ENCODE measurements at regions not wholly inside any gene's neighbourhood (a gene's known extent, or its start where the extent isn't known, plus 50 kb on each side); places are given as distances from the start of the nearest gene placed in this dataset.

- no peak overlapping the region for H3K27ac ChIP-seq
- no peak overlapping the region for H3K4me2 ChIP-seq
- H3K4me3 ChIP-seq: no peak overlapping the region
- no peaks in the 10 kb centered on the region for H3K4me1 ChIP-seq
- no peaks in the 10 kb centered on the region for H3K27me3 ChIP-seq
- H3K9me3 ChIP-seq: no peaks in the 10 kb centered on the region
- no peak for TF ChIP-seq Cebpa-rat (IDR thresholded peaks at IDR 0.05)
- H3K36me3 ChIP-seq: no peaks in the 10 kb centered on the region
- H3K9ac ChIP-seq: no peak overlapping the region
- no peaks in the 10 kb centered on the region for H4K20me1 ChIP-seq
These were observed 180.6 kb upstream of the PALMD start for GRCh38 chr1:99465176-99465900.

GRCh38 chr1:99467645-99468044, 178.3 kb upstream of the PALMD start:
- no peaks in the 10 kb centered on the region for H3K36me3 ChIP-seq
- H4K20me1 ChIP-seq: no peaks in the 10 kb centered on the region
- H3K27ac ChIP-seq: no peak overlapping the region
- H3K27me3 ChIP-seq: no peaks in the 10 kb centered on the region
- H3K9ac ChIP-seq: no peak overlapping the region
- TF ChIP-seq Cebpa-rat (IDR thresholded peaks at IDR 0.05): no peak
- no peak overlapping the region for H3K4me3 ChIP-seq
- H3K4me1 ChIP-seq: no peaks in the 10 kb centered on the region
- H3K9me3 ChIP-seq: no peaks in the 10 kb centered on the region
- H3K4me2 ChIP-seq: no peak overlapping the region

GRCh38 chr1:99469550-99469971, 176.4 kb upstream of the PALMD start:
- Histone ChIP-seq H3K27me3 (no peaks in the 10 kb centered on the region), H3K36me3 (no peaks in the 10 kb centered on the region), H3K27ac (no peak overlapping the region), H3K4me1 (no peaks in the 10 kb centered on the region), H3K9me3 (no peaks in the 10 kb centered on the region), H3K4me3 (no peak overlapping the region), H3K4me2 (no peak overlapping the region), H4K20me1 (no peaks in the 10 kb centered on the region), H3K9ac (no peak overlapping the region)
- no peak for TF ChIP-seq Cebpa-rat (IDR thresholded peaks at IDR 0.05)

- TF ChIP-seq Cebpa-rat (IDR thresholded peaks at IDR 0.05): no peak
- Histone ChIP-seq H3K4me1 (no peaks in the 10 kb centered on the region), H3K36me3 (no peaks in the 10 kb centered on the region), H3K4me2 (no peak overlapping the region), H3K27me3 (no peaks in the 10 kb centered on the region), H3K9me3 (no peaks in the 10 kb centered on the region), H3K4me3 (no peak overlapping the region), H4K20me1 (no peaks in the 10 kb centered on the region), H3K9ac (no peak overlapping the region), H3K27ac (no peak overlapping the region)
These were observed 173.0 kb upstream of the PALMD start for GRCh38 chr1:99472893-99473292.

GRCh38 chr1:99474350-99474893, 171.5 kb upstream of the PALMD start:
- no peak overlapping the region for H3K9ac ChIP-seq
- no peaks in the 10 kb centered on the region for H3K36me3 ChIP-seq
- TF ChIP-seq Cebpa-rat (IDR thresholded peaks at IDR 0.05): no peak
- H3K4me2 ChIP-seq: no peak overlapping the region
- H4K20me1 ChIP-seq: no peaks in the 10 kb centered on the region
- H3K27ac ChIP-seq: no peak overlapping the region
- H3K27me3 ChIP-seq: no peaks in the 10 kb centered on the region
- H3K4me3 ChIP-seq: no peak overlapping the region
- H3K9me3 ChIP-seq: no peaks in the 10 kb centered on the region
- no peaks in the 10 kb centered on the region for H3K4me1 ChIP-seq

- no peak for TF ChIP-seq Cebpa-rat (IDR thresholded peaks at IDR 0.05)
- no peak overlapping the region for H3K9ac ChIP-seq
- H3K27ac ChIP-seq: no peak overlapping the region
- H3K4me2 ChIP-seq: no peak overlapping the region
- H3K9me3 ChIP-seq: no peaks in the 10 kb centered on the region
- no peaks in the 10 kb centered on the region for H3K36me3 ChIP-seq
- no peak overlapping the region for H3K4me3 ChIP-seq
- H3K4me1 ChIP-seq: no peaks in the 10 kb centered on the region
- no peaks in the 10 kb centered on the region for H4K20me1 ChIP-seq
- H3K27me3 ChIP-seq: no peaks in the 10 kb centered on the region
These were observed 169.9 kb upstream of the PALMD start for GRCh38 chr1:99476058-99476457.

GRCh38 chr1:99481391-99481996, 164.4 kb upstream of the PALMD start:
- Histone ChIP-seq H3K36me3 (no peaks in the 10 kb centered on the region), H4K20me1 (no peaks in the 10 kb centered on the region), H3K4me3 (no peak overlapping the region), H3K27me3 (no peaks in the 10 kb centered on the region), H3K9me3 (no peaks in the 10 kb centered on the region), H3K9ac (no peak overlapping the region), H3K27ac (no peak overlapping the region), H3K4me2 (no peak overlapping the region), H3K4me1 (no peaks in the 10 kb centered on the region)
- no peak for TF ChIP-seq Cebpa-rat (IDR thresholded peaks at IDR 0.05)

- no peaks in the 10 kb centered on the region for H3K27me3 ChIP-seq
- no peak overlapping the region for H3K4me3 ChIP-seq
- no peak overlapping the region for H3K9ac ChIP-seq
- no peak overlapping the region for H3K27ac ChIP-seq
- no peaks in the 10 kb centered on the region for H4K20me1 ChIP-seq
- no peak for TF ChIP-seq Cebpa-rat (IDR thresholded peaks at IDR 0.05)
- H3K9me3 ChIP-seq: no peaks in the 10 kb centered on the region
- H3K4me1 ChIP-seq: no peaks in the 10 kb centered on the region
- H3K4me2 ChIP-seq: no peak overlapping the region
- no peaks in the 10 kb centered on the region for H3K36me3 ChIP-seq
These were observed 163.6 kb upstream of the PALMD start for GRCh38 chr1:99482286-99482685.

- H3K9ac ChIP-seq: no peak overlapping the region
- no peaks in the 10 kb centered on the region for H3K9me3 ChIP-seq
- H3K4me1 ChIP-seq: no peaks in the 10 kb centered on the region
- no peaks in the 10 kb centered on the region for H4K20me1 ChIP-seq
- no peaks in the 10 kb centered on the region for H3K36me3 ChIP-seq
- no peaks in the 10 kb centered on the region for H3K27me3 ChIP-seq
- H3K4me2 ChIP-seq: no peak overlapping the region
- no peak for TF ChIP-seq Cebpa-rat (IDR thresholded peaks at IDR 0.05)
- H3K4me3 ChIP-seq: no peak overlapping the region
- no peak overlapping the region for H3K27ac ChIP-seq
These were observed 163.2 kb upstream of the PALMD start for GRCh38 chr1:99482750-99483149.

- Histone ChIP-seq H3K4me2 (no peak overlapping the region), H3K4me1 (no peaks in the 10 kb centered on the region), H3K9me3 (no peaks in the 10 kb centered on the region), H3K36me3 (no peaks in the 10 kb centered on the region), H3K9ac (no peak overlapping the region), H3K27me3 (no peaks in the 10 kb centered on the region), H4K20me1 (no peaks in the 10 kb centered on the region), H3K27ac (no peak overlapping the region), H3K4me3 (no peak overlapping the region)
- no peak for TF ChIP-seq Cebpa-rat (IDR thresholded peaks at IDR 0.05)
These were observed 155.9 kb upstream of the PALMD start for GRCh38 chr1:99490031-99490430.
